HG03135 (cell line): ENCODE measurements at regions not wholly inside any gene's neighbourhood (a gene's known extent, or its start where the extent isn't known, plus 50 kb on each side); places are given as distances from the start of the nearest gene placed in this dataset.

Experiments used
- ATAC-seq: cut with Tn5 transposase; IDR thresholded peaks from one replicate; pipeline ENCODE4 v1.9.1; 2021; ENCODE audit warnings: mild to moderate bottlenecking, moderate library complexity; ENCODE audit not compliant: unreplicated experiment

DNA sequence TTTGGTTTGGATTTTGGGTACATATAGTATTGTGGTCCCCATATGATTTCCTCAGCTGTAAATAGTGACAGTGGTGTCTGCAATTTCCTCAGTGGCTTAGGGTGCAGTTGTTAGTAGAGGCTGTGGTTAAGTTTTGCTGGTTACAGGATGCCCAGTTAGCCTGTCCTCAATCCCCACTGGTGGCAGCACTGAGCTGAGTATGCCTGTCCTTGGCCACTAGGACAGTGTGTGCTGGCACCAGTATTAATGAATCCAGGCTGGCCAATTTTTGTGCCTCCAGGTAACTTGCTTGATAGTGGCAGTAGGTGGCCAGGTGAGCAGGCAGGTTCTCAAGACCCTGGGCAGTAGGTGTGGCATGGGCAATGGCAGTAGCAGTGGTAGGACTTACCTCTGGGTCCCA lies 973.1 kb downstream of the TMEM182 start:
- no peak for ATAC-seq

DNA sequence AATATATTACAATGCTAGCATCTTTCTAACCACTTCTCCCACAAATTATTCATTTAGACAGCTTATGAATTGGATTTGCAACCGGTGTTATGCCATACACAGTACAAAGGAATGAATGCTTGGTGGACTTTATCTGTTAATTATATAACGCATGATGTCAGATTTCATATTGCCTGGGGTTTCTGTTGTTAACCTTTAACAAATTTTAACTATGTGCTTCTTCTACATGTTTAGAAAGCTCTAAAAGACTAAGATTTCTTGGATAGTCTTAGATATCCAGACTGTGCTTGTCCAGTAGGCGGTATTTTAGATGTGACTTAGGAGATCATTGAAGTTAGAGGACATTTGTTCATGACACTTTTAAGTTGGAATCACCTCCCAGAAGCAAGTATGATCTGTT lies 976.3 kb downstream of the TMEM182 start:
- ATAC-seq: no peak

- ATAC-seq: no peak
These were observed 976.8 kb downstream of the TMEM182 start for GRCh38 chr2:103738606-103739005.

GRCh38 chr2:103739186-103739585 lies 977.4 kb downstream of the TMEM182 start:
- no peak for ATAC-seq

GRCh38 chr2:103739921-103740320 lies 978.1 kb downstream of the TMEM182 start:
- no peak for ATAC-seq

GRCh38 chr2:103740631-103741030 lies 978.8 kb downstream of the TMEM182 start:
- no peak for ATAC-seq

GRCh38 chr2:103743195-103743594 lies 981.4 kb downstream of the TMEM182 start:
- no peak for ATAC-seq

- ATAC-seq: no peak
These were observed 992.7 kb downstream of the TMEM182 start for GRCh38 chr2:103754530-103754929.

DNA sequence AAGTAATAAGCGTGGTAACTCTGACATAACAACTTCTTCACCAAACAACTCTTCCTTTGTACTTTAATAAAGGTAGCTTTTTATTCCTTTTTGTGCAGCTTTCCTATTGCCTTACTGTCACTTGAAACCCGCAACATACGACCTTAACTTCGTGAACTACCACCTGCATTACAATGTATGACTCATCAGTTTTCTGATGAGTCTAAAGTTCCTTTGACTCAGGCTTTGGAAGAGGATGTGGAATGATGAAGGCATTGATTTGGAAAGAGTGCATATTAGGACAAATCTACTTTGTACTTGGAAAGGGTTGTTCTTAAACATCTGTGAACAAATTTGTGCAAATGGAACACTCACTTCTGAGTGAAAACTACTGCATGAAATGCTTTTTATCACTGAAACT lies 1012.1 kb downstream of the TMEM182 start:
- no peak for ATAC-seq

DNA sequence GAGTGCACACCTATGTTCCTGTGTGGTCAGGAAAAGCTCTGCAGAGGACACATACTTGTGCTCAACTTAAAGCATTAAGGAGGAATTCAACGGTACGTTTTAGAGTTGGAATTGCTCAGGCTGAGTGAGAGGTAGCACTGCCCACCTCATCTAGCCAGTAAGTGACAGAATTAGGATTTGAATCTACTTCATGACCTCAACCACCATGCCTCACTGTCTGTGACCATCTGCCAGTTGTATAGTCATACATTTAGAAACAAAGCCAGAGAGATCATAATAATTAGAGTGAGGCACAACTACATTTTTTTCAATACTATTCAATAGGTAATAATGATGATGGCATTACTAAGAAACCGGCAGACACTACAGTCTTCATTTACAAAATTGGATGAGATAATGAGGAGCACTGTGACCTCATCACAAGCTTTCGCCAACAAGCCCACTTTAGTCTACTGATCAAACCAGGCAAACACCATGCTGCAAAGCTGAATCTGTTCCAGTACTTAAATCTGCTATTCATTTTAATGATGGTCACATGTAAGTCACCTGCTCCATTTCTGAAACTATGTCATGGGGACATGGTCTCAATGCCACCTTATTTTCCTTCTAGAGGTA lies 1018.4 kb downstream of the TMEM182 start:
- ATAC-seq: no peak

- ATAC-seq: no peak
These were observed 1019.5 kb downstream of the TMEM182 start for GRCh38 chr2:103781313-103781712.

- ATAC-seq: no peak
These were observed 1022.4 kb downstream of the TMEM182 start for GRCh38 chr2:103784261-103784660.

- no peak for ATAC-seq
These were observed 1023.6 kb downstream of the TMEM182 start for GRCh38 chr2:103785432-103785831.

- no peak for ATAC-seq
These were observed 1024.1 kb downstream of the TMEM182 start for GRCh38 chr2:103785956-103786355.

- ATAC-seq: no peak
These were observed 1026.6 kb downstream of the TMEM182 start for GRCh38 chr2:103788389-103788788.

DNA sequence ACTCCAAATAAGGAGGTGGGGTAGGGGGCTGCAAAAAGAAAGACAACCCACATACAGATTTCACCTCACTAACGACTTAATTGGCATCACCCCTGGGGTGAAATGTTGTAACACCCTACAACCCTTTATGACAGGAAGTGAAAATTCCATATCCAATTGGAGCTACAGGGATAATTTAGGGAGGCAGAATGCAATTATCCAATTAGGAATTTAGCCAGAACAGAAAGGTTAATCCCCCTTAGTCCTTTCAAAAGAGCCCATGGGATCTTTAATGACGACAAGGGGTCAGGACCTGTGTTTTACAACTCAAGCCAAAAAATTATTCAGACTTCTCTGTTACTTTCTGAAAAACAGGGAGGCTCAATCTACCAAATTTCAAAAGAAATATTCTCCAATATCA lies 1027.1 kb downstream of the TMEM182 start:
- no peak for ATAC-seq

DNA sequence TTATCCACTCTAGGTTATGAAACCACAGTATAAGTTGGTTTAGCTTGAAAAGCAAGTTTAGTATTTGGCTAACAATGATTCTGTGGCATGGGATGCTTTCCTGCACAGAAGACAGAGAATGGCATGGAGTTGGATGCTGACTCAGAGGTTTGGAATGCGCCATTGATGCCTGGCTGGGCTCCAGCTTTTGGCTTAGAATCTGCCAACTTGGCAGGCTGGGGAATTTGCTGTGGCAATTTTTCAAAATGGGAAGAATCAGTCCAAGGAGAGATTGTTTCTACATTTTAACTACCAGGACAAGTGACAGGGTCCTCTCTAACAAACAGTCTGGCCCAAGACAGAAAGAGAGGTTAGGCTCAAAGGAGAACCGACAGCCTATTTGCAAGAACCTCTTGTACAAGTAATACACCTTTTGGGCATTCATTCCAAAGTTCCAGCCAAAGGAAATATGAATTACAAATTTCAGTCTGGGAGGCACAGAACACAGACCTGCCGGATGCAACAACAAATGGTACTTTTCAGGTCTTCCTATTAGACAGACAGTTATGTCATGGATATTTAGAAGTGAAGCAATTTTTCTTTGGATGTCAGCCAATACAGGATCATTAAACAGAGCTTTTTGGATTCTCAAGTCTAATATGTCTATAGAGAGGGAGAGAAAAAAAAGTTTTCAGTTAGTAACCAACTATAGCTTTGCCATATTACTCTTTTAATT lies 1027.7 kb downstream of the TMEM182 start:
- ATAC-seq: no peak

- no peak for ATAC-seq
These were observed 1030.2 kb downstream of the TMEM182 start for GRCh38 chr2:103792042-103792441.

DNA sequence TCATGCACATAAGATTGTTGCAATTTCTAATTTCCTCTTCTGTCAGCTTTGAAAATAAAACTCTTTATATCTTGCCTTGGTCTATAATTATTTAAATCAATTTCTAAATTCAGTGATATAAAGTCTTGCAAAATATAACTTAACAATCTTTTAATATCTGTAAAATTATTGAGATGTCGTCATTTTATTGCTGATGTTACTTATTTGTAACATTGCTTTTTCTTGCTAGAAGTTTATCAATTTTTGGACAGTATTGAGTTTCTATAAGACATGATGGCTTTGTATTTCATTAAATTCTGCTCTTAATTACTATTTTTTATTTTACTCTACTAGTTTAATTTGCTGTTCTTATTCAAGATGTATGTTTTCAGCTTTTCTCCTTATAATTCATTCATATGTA lies 1036.5 kb downstream of the TMEM182 start:
- no peak for ATAC-seq

DNA sequence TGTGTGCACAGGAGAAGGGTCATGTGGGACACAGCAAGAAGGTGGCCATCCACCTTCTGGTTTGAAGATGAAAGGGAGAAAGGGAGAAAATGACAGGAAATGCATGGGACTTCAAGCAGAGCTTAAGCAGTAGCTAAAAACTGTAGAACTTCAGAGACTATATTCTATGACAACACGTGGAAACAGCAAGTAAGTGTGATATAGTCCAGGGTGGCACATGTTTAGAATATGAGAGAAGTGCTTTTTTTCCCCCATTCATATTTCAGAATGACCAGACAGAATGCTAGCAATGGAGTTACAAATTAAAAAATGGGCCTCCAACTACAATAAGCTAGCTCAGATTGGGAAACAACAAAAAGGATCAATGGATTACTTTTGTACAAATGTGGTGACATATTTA lies 1042.2 kb downstream of the TMEM182 start:
- ATAC-seq: no peak

- no peak for ATAC-seq
These were observed 1043.9 kb downstream of the TMEM182 start for GRCh38 chr2:103805746-103806145.

GRCh38 chr2:103808814-103809213 lies 1045.1 kb upstream of the POU3F3 start:
- no peak for ATAC-seq

DNA sequence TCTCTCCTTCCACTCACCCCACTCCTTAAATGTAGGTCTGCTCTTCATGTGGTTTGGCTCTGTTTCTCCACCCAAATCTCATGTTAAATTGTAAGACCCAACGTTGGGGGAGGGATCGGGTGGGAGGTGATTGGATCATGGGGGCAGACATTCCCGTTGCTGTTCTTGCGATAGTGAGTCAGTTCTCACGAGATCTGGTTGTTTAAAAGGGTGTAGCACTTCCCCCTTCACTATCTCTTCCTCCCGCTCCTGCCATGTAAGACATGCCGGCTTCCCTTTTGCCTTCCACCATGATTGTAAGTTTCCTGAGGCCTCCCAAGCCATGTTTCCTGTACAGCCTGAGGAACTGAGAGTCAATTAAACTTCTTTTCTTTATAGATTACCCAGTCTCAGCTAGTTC lies 1044.5 kb upstream of the POU3F3 start:
- ATAC-seq: no peak
